22Rv1 (cell line): ENCODE measurements at regions not wholly inside any gene's neighbourhood (a gene's known extent, or its start where the extent isn't known, plus 50 kb on each side); places are given as distances from the start of the nearest gene placed in this dataset.

ENCODE experiments used
- ZFX ChIP-seq: fragments of 450-650 bp; IDR thresholded peaks from 2 replicates; pipeline ENCODE4 v1.6.1; 2017; ENCODE audit warnings: antibody characterized with exemption, borderline replicate concordance
- TF ChIP-seq, protein P1 (sequence below): fragments of 450-650 bp; IDR thresholded peaks from 2 replicates; pipeline ENCODE4 v1.5.1; 2017; ENCODE audit warnings: mild to moderate bottlenecking

DNA sequence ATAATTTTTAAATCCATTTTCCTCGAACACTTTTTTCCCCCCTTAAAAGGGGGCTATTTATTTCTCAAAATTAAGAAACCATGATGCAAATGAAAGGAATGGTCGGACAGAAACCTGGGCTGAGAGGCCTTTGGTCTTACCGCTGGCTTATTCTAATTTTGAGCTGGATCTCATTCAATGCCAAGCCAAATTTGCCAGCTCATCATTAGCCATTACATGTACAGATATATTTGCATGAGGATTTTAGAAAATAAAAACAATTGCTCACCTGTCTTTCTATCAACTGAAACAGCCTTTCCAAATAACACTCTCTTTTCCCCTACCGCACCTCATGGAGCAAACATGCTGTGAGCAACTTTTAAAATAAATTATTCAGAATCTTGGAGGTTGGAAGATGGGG, 219.5 kb upstream of the DTNBP1 start:
- TF ChIP-seq ZFX, result no peak
- TF ChIP-seq, protein P1, sequence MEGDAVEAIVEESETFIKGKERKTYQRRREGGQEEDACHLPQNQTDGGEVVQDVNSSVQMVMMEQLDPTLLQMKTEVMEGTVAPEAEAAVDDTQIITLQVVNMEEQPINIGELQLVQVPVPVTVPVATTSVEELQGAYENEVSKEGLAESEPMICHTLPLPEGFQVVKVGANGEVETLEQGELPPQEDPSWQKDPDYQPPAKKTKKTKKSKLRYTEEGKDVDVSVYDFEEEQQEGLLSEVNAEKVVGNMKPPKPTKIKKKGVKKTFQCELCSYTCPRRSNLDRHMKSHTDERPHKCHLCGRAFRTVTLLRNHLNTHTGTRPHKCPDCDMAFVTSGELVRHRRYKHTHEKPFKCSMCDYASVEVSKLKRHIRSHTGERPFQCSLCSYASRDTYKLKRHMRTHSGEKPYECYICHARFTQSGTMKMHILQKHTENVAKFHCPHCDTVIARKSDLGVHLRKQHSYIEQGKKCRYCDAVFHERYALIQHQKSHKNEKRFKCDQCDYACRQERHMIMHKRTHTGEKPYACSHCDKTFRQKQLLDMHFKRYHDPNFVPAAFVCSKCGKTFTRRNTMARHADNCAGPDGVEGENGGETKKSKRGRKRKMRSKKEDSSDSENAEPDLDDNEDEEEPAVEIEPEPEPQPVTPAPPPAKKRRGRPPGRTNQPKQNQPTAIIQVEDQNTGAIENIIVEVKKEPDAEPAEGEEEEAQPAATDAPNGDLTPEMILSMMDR, result no peak
